A549 (cell line): ENCODE measurements at regions not wholly inside any gene's neighbourhood (a gene's known extent, or its start where the extent isn't known, plus 50 kb on each side); places are given as distances from the start of the nearest gene placed in this dataset.

Source experiments
- ATAC-seq, 2 experiments: fragments of 200-7000 bp in 1 of 2; fragments of >200 bp in 1 of 2; cut with Nextera tagmentation in 1 of 2; cut with Tn5 transposase in 1 of 2; 3 replicates each; pipeline versions ENCODE4 v1.8.0 to v1.9.1; 2018 to 2020; ENCODE audit warnings: mild to moderate bottlenecking in 1 of 2, moderate library complexity in 1 of 2
- CTCF ChIA-PET: fragments of 300-600 bp; sonication (Branson Sonifier 250); formaldehyde crosslinking; extraction: SDS; loops from one replicate; lab custom pipeline; 2021; ENCODE audit warnings: antibody characterized with exemption, inconsistent platforms; lab: Yijun Ruan, JAX
- POLR2A ChIA-PET: fragments of 350-600 bp; formaldehyde crosslinking; extraction: SDS; loops from one replicate; lab custom pipeline; 2021; ENCODE audit warnings: antibody characterized with exemption, inconsistent platforms; lab: Yijun Ruan, JAX
- DNase-seq, 2 experiments: peaks; one replicate each; pipeline versions ENCODE4 v3.0.0 to v3.0.0-alpha.2; 2011 to 2016; ENCODE audit warnings: low read depth in 1 of 2, low spot score in 1 of 2
- FAIRE-seq: peaks from 2 replicates; lab custom pipeline; 2011; peaks lifted over from hg19 to GRCh38; lab: Jason Lieb, UNC
- H3K27ac ChIP-seq, 2 experiments: fragments of >200 bp; sonication (Bioruptor Twin); formaldehyde crosslinking; 3 replicates each; pipeline ENCODE4 v1.5.1; 2016 to 2017
- H3K4me1 ChIP-seq: fragments of >200 bp; sonication (Bioruptor Twin); formaldehyde crosslinking; 3 replicates; pipeline ENCODE4 v1.6.1; 2016
- H3K4me2 ChIP-seq: fragments of >200 bp; sonication (Bioruptor Twin); formaldehyde crosslinking; 3 replicates; pipeline ENCODE4 v1.6.1; 2016
- H3K4me3 ChIP-seq: fragments of >200 bp; sonication (Bioruptor Twin); formaldehyde crosslinking; 3 replicates; pipeline ENCODE4 v1.5.1; 2016
- H3K9me3 ChIP-seq: fragments of >200 bp; sonication (Bioruptor Twin); formaldehyde crosslinking; 3 replicates; pipeline ENCODE4 v1.6.1; 2016
- FOXS1 ChIP-seq: fragments of 250-450 bp; sonication (Bioruptor Pico); IDR thresholded peaks from 2 replicates; pipeline ENCODE4 v1.5.0; 2020; ENCODE audit warnings: mild to moderate bottlenecking, moderate library complexity
- HDAC2 ChIP-seq: fragments of 200-600 bp; sonication (generic); IDR thresholded peaks from 2 replicates; pipeline ENCODE4 v1.6.1; 2016
- MAZ ChIP-seq: fragments of 150-350 bp; IDR thresholded peaks from 2 replicates; pipeline ENCODE4 v1.6.1; 2014; ENCODE audit warnings: antibody characterized with exemption, low read depth, low read length, borderline replicate concordance
- NR3C1 ChIP-seq: fragments of >200 bp; sonication (Bioruptor Twin); formaldehyde crosslinking; IDR thresholded peaks from 3 replicates; pipeline ENCODE4 v1.6.1; 2017
- RARB ChIP-seq: fragments of 250-450 bp; sonication (Bioruptor Pico); IDR thresholded peaks from 2 replicates; pipeline ENCODE4 v1.8.0; 2021; ENCODE audit warnings: mild to moderate bottlenecking, moderate library complexity
- RCOR1 ChIP-seq: fragments of 150-350 bp; IDR thresholded peaks from 2 replicates; pipeline ENCODE4 v1.6.1; 2014; ENCODE audit warnings: antibody characterized with exemption, low read length, low read depth
- TFCP2L1 ChIP-seq: fragments of 250-450 bp; sonication (Bioruptor Pico); IDR thresholded peaks from 2 replicates; pipeline ENCODE4 v1.5.0; 2021; ENCODE audit warnings: mild to moderate bottlenecking
- WGBS: methylation state at CpG from one replicate; pipeline ENCODE4 v1.1.6; 2017; ENCODE audit errors: missing lambda C conversion rate; 5-methylcytosine and 5-hydroxymethylcytosine counted together
- TF ChIP-seq, protein P1 (sequence below): fragments of 250-450 bp; sonication (Bioruptor Pico); IDR thresholded peaks from 2 replicates; pipeline ENCODE4 v1.5.0; 2021; ENCODE audit warnings: mild to moderate bottlenecking, moderate library complexity, borderline replicate concordance
- TF ChIP-seq, protein P2 (sequence below): fragments of 150-350 bp; IDR thresholded peaks from 2 replicates; pipeline ENCODE4 v1.6.1; 2014; ENCODE audit warnings: low read depth, mild to moderate bottlenecking, low read length
- TF ChIP-seq, protein P3 (sequence below): IDR thresholded peaks from 2 replicates; pipeline ENCODE4 v1.6.1; 2012

DNA sequence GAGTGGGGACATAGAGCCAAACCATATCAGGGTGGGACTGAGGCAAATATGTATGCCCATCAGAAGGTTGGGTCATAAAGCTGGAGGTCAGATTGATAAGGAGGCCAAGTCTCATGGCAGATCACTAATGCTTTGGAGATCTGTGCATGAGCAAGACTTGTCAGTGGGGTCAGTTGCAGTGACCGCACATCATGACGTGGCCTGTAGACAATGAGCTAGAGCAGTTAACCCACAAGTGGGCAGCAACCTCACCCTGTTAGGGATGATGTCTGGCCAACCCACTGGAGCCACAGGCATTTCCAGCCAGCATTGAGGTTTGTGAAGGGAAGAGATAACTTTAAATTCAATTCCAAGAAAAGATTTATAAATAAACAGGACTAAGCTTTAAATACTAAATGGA, 66.7 kb downstream of the XCL1 start:
- H3K27ac ChIP-seq: no peak overlapping the region
- POLR2A ChIA-PET: no interaction called here
- no peak overlapping the region for H3K4me3 ChIP-seq
- no peaks in the 10 kb centered on the region for H3K4me1 ChIP-seq
- CTCF ChIA-PET: interaction anchor here (1.0 to 1.3 kb wide), 2 partner anchors 9 to 39 kb away, joined by 3 read pairs; no protein-coding TSS in a partner anchor
- 85% methylated on average over 2 of the region's 2 CpGs for WGBS
- no peak for DNase-seq
- no peak for FAIRE-seq
- no peaks in the 10 kb centered on the region for H3K9me3 ChIP-seq
- no peak for ATAC-seq
- TF ChIP-seq HDAC2 (no peak), RCOR1 (no peak), RARB (no peak), MAZ (no peak), TFCP2L1 (CRISPR knock-in tag) (no peak), FOXS1 (CRISPR knock-in tag) (no peak), NR3C1 (no peak)
- TF ChIP-seq, protein P1, sequence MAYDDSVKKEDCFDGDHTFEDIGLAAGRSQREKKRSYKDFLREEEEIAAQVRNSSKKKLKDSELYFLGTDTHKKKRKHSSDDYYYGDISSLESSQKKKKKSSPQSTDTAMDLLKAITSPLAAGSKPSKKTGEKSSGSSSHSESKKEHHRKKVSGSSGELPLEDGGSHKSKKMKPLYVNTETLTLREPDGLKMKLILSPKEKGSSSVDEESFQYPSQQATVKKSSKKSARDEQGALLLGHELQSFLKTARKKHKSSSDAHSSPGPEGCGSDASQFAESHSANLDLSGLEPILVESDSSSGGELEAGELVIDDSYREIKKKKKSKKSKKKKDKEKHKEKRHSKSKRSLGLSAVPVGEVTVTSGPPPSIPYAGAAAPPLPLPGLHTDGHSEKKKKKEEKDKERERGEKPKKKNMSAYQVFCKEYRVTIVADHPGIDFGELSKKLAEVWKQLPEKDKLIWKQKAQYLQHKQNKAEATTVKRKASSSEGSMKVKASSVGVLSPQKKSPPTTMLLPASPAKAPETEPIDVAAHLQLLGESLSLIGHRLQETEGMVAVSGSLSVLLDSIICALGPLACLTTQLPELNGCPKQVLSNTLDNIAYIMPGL (CRISPR knock-in tag): no peak
- TF ChIP-seq, protein P2, sequence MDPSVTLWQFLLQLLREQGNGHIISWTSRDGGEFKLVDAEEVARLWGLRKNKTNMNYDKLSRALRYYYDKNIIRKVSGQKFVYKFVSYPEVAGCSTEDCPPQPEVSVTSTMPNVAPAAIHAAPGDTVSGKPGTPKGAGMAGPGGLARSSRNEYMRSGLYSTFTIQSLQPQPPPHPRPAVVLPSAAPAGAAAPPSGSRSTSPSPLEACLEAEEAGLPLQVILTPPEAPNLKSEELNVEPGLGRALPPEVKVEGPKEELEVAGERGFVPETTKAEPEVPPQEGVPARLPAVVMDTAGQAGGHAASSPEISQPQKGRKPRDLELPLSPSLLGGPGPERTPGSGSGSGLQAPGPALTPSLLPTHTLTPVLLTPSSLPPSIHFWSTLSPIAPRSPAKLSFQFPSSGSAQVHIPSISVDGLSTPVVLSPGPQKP: no peak
- TF ChIP-seq, protein P3, sequence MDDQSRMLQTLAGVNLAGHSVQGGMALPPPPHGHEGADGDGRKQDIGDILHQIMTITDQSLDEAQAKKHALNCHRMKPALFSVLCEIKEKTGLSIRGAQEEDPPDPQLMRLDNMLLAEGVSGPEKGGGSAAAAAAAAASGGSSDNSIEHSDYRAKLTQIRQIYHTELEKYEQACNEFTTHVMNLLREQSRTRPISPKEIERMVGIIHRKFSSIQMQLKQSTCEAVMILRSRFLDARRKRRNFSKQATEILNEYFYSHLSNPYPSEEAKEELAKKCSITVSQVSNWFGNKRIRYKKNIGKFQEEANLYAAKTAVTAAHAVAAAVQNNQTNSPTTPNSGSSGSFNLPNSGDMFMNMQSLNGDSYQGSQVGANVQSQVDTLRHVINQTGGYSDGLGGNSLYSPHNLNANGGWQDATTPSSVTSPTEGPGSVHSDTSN: no peak
- no peak overlapping the region for H3K4me2 ChIP-seq
